HG03442 (cell line): ENCODE measurements at regions not wholly inside any gene's neighbourhood (a gene's known extent, or its start where the extent isn't known, plus 50 kb on each side); places are given as distances from the start of the nearest gene placed in this dataset.

Experiments
- ATAC-seq: cut with Tn5 transposase; IDR thresholded peaks from one replicate; pipeline ENCODE4 v1.9.1; 2021; ENCODE audit warnings: mild to moderate bottlenecking, moderate library complexity; ENCODE audit not compliant: unreplicated experiment

DNA sequence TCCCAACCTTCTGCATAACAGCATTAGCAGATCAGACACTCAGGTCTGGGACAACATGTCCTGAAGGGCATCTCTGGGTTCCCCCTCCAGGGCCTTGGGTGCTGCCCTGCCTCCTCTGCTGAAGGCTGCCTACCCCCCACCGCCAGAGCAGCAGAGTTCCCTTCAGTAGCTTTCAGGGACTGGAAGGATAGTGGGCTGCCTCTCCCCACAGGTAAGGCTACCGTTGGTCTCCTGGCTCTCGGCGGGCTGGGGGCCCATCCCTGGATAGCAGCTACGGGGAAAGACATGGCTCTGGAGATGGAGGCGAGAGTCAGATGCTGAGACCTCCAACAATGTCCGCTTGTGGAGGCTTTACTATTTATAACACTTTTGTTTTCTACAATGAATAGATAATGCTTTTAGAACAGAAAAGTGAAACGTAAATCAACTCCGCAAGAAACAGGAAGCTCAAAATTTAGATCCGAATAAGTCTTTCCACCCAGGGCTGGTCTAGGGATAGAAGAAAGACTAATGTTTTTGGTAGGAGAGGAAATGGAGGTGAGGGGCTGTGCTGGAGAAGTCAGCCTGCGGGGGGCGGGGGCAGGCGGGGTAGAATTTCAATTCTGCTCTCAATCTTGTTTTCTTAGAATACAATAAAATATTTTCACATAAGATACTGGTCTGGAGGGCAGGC, 58.4 kb downstream of the ARL4C start:
- ATAC-seq: no peak

DNA sequence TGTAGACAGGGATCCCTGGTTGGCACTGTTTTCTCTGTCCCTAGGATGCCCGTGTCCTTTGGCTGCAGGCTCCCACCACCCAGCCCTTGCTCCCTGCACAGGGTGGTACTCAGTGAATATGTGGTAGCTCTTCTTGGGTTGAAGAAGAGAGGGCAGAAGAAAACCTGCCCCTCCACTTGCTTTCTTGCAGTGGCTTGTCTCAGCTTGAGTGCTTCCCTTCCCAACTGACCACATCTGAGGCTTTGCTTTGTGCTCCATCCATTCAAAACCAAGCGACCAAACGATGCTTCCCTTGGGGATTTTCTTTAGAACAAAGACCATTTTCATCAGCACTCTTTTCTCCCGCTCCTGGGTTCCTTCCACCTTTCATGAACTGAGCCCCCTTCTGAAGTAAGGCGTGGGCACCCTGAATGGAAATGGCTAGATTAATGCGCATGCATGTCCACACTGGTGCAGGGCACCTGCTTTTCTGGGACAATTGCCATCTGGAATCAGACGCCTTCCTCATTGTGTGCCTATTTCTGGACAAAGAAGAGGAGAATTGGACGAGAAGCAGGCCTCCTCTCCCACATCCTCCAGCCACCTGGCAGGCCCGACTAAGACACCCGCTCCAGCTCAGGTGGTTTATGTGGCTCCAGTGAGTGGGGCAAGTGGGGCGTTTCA, 59.1 kb downstream of the ARL4C start:
- no peak for ATAC-seq

DNA sequence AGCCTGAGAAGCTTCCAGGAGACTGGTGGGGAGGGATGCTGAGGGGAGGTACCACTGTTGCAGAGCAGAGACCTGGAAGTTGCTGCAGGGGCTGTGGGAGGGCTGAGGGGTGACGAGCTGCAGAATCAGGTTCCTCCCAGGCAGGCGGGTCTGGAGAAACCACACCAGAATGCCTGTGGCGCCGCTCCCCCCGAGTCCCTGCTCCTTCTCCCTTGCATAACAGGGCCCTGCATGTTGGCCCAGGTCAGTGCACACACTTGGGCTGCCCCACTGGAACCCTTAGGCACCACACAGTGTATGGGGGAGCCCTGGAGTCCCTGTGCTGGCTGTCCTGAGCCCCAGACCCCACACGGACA, 60.4 kb downstream of the ARL4C start:
- no peak for ATAC-seq

DNA sequence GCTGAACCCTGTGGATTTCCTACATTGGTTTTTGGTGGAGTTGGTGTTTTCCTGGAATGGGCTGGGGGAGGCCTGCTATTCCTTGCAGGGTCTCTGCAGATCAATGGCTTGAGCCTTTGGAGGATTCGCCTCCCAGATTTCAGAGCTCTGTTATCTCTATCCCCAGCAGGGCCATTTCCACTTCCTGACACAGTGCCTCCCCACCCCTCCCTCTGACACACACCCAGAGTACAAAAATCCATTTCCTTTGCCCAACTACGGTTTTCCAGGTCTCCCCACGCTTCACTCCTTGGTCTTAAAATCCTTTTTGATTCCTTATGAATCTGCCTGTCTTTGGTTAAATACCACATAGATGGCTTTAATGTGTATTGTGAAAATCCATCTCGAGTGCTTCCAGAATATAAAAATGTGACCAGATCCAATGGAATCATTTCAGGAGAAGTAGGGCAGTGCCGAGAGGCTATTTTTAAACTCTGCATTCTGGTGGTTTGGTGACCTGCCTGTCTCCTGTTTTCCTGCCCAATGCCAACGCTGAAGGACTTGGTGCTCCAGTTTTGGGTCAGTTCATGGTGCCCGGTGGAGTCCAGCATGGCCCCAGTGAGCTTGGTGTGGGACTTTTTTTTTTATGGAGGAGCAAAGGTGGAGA, 60.9 kb downstream of the ARL4C start:
- no peak for ATAC-seq

DNA sequence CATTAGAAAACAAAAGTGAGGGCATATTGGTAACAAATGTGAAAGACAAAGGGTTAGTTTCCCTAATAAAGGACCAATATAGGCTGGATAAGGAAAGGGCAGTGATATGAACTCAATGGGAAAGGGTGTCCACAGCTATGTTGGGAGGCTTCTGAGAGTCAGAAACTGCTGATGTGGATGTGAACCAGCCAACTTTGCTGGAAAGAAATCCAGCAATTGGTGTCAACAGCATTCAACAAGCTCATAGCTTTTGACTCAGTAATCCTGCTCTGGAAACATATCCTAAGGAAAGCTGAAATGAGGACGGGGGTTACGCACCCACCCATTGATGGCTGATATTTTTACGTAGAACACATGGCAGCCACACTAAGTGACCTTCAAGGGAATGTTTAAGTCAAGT, 63.7 kb downstream of the ARL4C start:
- ATAC-seq: no peak

DNA sequence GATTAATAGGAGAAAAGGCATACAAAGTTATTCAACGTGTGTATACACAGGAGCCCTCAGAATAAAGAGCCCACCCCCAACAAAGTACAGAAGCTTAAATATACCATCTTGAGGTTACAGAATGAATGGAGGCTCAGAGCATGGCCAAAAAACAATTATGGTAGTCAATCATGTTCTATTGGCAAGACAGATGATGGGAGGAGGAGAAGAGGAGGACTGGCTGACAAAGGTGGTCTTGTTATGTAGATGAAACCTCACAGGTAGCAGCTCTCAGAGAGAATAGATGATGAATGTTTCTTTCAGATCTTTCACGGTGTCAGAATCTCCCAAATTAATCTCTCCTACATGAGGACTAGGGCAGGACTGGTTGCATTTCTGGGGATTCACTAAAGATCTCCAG, 66.0 kb downstream of the ARL4C start:
- no peak for ATAC-seq

DNA sequence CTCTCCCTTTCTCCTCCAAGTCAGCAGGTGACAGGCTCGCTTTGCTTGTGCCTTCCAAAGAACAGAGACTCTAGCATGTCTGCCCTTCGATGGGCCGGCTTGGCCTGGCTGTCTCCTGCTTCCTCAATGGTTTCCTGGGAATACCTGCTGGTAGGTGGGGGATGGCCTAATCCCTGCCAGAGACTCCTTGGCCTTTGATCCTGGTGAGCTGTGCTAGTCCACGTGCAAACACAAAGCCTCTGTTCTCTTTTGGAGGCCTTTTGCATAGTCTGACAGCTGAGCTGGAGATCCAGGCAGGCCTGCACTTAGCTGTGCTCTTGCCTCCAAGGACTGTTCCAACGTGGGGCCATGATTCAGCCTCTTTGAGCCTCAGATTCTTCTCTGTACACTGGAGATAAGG, 67.6 kb downstream of the ARL4C start:
- no peak for ATAC-seq

DNA sequence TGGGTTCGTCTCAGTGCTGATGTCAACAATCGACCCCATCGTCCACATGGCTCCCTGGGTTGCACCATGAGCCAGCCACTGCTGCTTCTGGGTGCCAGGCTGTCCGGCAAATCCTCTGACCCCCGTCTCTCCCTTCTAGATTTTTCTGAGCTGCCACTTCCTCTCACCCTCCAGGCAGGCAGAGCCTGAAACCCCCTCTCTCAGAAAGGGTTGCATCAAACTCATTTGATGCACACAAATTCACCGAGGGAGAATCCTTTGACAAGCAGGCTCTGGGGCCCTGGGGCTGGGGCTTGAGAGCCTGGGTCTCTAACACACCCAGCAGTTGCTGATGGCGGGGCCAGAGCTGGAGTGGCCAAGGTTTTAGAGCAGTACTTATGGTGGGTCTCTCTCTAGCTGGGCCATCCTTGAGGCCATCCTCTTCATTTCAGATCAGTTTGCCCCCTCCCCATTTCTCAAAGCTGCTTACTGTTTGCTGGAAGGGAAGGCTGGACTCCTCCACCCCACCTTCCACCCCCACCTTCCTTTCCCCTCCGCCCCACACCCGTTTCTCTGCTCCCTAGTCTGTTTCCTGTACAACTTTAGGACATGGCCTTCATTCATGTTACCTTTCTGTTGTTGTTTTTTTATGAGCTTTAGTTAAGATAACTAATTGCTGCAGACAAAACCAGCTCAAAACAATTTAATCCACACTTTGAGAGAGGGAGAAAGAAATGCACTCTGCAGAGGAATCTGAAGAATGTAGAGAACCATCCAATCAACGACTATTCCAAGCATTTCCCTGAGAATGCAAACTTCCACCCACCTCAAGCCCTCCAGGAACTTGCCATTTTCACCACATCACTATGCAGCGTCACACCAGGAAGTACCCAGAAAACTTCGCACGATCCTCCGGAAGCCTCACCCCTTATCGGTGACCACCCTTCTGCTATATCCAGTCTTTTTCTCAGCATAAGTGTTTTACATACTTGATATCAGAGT, 69.5 kb downstream of the ARL4C start:
- no peak for ATAC-seq

DNA sequence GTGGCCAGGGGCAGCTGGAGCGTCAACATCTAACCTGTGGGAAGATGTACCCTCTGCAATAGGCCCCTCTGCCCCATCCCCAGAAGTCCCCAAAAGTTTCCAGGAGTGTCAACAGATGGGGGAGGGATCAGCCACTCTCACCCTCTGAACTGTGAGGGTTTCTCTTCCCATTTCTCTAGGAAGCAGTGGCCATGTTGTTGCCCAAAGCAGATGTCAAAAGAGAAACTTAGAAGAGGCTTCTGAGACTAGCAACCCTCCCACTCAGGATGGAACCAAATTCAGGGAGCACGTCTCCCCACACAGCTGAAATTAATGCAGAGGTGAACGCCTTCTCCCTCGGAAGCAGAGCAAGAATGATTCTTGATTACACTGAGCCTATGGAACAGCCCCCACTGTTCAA, 70.3 kb downstream of the ARL4C start:
- ATAC-seq: no peak

DNA sequence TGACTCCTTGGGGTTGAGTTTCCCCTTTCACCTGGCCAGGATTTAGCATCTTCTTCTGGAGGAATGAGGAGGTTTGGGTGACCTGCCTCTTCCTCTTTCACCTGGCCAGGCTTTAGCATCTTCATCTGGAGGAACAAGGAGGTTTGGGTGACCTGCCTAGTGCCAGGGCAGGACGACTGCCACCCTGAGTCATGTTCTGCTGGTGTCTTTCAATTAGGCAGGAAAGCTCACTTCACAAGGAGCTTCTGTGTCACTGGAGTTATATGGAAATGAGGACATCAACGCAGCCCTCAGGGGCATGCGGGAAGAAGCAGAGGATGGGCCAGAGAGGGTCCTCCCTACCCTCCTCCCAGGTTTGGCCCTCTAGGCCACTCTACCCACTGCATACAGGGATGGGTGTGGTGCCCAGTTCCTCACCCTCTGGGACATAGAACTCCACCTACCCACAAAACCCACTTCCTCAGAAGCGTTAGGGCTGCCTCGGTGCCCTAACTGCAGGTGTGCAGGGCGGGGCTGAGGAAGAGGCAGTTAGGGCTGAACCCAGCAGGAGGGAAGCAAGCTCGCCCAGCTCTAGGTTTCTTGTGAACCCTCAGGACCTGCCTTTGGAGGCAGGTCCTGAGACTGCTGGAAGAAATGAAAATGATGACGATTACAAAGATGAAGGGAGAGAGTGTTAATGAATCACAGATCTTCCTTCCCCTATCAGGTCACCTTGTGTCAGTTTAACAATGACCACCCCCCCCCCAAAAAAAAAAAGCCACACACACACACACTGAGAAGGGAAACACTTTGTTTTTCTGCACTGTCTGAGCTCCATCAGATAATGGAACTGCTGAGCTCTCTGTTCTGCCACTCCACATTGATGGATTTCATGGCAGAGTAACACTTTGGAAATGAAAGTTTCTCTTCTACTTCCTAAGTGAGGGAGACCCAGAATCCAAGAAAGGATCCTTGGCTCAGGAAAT, 71.0 kb downstream of the ARL4C start:
- ATAC-seq: peak; percentile 54

DNA sequence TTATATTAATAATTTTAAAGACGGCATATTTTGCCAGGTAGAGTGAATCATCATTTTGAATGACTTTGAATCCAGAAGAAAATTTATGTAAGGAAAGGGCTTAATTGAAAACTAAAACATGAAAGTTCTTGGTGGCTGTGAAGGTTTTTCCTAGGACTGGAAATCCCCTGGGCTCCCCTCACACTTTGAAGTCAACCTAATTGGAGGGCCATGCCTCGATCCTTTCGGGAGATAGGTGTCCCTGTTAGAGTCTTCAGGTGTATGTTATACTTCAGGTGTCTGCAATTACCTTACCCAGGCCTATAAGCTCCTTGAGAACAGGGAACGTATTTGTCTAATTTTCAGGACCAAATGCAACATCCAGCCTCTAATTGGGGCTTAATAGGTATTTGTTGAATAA, 73.0 kb downstream of the ARL4C start:
- ATAC-seq: no peak

DNA sequence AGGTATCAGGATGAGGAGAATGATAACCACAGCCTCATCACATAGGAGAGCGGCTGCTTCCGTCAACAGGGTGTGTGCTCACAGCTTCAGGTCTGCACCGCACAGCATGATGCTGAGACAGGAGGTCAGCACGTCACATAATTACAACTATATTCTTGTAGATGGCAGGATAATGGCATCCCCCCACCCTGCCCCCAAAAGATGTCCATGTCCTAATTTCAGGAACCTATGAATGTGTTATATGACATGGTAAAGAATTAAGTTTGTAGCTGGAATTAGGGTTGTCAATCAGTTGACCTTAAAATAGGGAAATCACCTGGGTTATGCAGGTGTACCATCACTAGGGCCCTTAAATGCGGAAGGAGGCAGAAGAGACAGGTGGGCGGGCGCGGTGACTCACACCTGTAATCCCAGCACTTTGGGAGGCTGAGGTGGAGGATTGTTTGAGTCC, 73.9 kb downstream of the ARL4C start:
- ATAC-seq: no peak

DNA sequence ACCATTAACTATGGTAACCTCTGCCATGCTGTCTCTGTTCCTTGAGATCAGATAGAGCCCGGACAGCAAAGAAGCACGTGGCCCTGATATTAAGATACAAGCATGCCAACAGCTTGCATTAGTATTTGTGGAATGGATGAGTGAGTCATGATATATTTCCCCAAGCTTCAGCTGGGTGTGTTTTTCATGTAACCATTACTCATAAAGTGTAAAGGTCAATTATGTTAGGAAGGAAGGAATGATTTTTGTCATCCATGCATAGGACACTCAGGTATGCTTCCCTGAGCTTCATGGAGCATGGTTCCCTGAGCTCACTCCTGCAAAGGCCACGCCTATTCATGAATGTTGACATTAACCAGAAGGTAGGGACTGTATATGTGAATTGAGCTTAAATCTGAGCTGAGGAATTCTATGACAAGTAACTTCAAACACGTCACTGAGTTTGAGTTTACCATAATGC, 74.6 kb downstream of the ARL4C start:
- no peak for ATAC-seq

DNA sequence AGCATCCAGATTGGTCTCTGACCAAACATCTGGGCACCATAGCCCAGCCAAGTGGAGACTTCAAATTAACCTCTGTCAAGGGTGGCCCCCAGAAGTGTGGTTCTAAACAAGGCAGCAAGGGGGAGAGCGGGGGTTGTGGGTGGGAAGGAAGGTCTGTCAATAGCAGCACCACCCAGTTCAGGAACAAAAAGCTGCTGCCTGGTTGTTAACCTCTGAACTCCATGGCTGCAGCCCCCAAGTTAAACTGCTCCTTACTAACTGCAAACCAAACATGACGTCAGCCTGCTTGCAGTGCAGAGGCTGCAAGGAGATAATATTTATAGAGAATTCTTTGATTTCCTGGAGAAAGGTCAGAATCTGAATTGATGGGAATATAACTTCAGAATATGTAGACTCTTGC, 76.5 kb downstream of the ARL4C start:
- no peak for ATAC-seq

DNA sequence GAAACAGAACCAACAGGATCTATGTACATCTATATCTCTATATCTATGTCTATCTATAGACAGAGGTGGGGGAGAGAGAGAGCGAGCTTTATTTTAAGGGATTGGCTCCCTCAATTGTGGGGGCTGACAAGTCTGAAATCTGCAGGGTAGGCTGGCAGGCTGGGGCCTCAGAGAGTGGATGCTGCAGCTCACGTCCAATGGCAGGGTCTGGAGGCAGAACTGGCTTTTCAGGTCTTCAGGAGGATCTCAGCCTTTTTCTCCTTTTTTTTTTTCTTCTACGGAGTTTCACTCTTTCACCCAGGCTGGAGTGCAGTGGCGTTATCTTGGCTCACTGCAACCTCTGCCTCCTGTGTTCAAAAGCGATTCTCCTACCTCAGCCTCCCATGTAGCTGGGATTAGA, 77.2 kb downstream of the ARL4C start:
- ATAC-seq: no peak

DNA sequence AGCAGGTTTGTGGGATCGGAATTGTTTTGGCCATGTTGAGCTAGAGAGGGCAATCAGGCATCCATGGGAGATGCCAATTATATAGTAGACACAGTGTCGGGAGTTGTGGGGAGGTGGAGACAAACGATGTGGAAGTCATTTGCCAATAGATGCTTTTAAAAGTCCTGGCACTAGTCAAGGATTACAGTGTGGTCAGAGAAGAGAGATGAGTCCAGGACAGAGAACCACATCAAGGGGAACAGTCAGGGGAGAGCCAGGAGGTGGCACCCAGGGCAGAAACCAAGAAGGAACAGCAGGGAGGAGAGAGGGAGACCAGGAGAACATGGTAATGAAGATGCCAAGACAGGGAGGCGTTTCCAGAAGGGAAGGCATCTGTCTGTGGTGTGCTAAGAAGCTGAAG, 81.2 kb downstream of the ARL4C start:
- no peak for ATAC-seq

DNA sequence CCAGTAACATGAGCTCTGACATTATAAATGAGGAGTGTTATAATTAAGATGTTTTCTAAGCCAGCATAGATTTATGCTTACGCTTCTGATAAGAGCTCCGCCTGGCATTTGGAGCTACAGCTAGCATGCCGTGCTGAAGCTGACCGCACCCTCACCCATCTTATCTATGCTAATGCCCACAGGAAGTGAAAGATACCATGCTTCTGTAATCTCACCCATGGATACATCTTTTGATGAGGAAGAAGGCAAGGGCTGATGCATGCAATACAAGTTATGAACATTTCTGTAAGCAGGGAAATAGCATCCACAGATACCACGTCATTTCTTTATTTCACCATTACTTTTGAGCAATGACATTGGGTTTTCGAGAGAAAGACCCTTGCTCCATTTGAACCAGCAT, 82.3 kb downstream of the ARL4C start:
- no peak for ATAC-seq

DNA sequence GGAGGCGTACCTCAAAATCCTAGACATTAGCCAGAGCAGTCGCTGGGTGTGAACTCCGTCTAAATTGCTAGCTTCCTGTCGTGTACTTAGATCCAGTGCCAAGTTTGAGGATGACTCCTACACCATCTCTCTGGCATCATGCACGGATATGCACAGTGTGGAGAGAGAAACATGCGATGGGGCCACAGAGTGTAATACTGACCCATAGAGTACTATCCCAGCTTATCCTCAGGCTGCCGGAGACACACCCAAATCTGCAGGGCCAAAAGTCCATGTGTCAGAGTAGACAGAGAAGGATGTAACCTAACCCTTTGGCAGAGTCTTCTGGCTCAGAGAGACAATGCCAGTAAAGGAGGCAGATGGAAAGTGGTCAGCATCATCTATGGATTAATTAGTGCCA, 84.2 kb downstream of the ARL4C start:
- no peak for ATAC-seq

DNA sequence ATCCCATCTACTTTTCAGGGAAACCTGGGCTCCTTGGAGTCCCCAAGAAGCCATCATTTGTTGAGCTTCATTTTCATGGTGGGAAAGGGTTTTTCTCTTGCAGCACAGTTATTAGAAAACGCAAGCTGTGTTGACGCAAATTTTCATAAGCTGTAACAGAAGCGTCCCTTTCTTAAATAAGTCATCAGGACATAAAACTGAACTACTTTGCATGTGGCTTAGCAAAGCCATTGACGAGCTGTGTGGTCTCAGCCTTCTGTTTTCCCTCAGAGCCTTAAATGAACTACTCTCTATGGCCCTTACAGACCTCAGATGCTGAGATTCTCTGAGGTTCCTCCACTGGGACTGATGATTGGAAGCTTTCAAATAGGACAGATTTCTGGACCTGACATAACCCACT, 85.1 kb downstream of the ARL4C start:
- peak; percentile 86 for ATAC-seq

DNA sequence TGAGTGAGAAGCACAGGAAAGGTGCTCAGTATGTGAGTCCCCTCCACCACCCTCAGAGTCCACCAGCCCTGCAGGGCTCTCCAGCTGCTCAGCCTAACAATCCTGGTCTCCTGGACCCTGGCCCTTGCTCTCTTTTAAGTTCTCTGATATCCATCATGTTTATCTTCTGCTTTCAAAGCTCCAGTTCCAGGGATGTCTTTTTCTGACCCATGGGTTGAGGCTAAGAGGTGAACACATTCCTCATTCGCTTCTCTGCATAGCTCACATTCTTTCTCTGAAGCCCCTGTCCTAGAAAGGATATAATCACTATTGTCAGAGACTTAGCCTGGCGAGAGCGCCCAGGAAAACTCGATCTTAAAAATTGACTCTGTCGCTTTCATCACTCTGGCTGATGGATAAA, 86.4 kb downstream of the ARL4C start:
- ATAC-seq: no peak
